IMR-90 (cell line): ENCODE measurements at regions not wholly inside any gene's neighbourhood (a gene's known extent, or its start where the extent isn't known, plus 50 kb on each side); places are given as distances from the start of the nearest gene placed in this dataset.

Experiments
- ATAC-seq: fragments of 200-7000 bp; cut with Tn5 transposase; 2 replicates; pipeline ENCODE4 v1.9.1; 2020; ENCODE audit warnings: low read depth, mild to moderate bottlenecking, moderate library complexity
- BruUV-seq: library from RNA; stranded (reverse); fragments of 400-500 nt; replicated peaks from 2 replicates; lab custom pipeline; 2021; lab: Mats Ljungman, UMichigan
- CTCF ChIA-PET: fragments of 300-600 bp; formaldehyde crosslinking; extraction: SDS; loops from one replicate; lab custom pipeline; 2021; ENCODE audit warnings: antibody characterized with exemption; lab: Yijun Ruan, JAX
- POLR2A ChIA-PET: fragments of 300-600 bp; sonication (Branson Sonifier 250); formaldehyde crosslinking; loops from one replicate; lab custom pipeline; 2022; ENCODE audit warnings: antibody characterized with exemption; ENCODE audit not compliant: unreplicated experiment; lab: Charles Lee
- DNase-seq: peaks from one replicate; pipeline ENCODE4 v3.0.0; 2013
- H2AFZ ChIP-seq: replicated peaks from 2 replicates; pipeline ENCODE3; 2013; ENCODE audit warnings: low read length, mild to moderate bottlenecking; ENCODE audit not compliant: poor library complexity
- H2AK5ac ChIP-seq: 2 replicates; pipeline ENCODE4 v1.6.1; 2013; ENCODE audit warnings: low read depth, low read length, inconsistent platforms
- H2AK9ac ChIP-seq: replicated peaks from 2 replicates; pipeline ENCODE3; 2013; ENCODE audit warnings: mild to moderate bottlenecking, low read depth, low read length, moderate library complexity; ENCODE audit not compliant: poor library complexity
- H2BK120ac ChIP-seq: 2 replicates; pipeline ENCODE4 v1.6.1; 2013; ENCODE audit warnings: low read depth, low read length, inconsistent platforms
- H2BK15ac ChIP-seq: 3 replicates; pipeline ENCODE4 v1.6.1; 2013; ENCODE audit warnings: low read depth, low read length, inconsistent platforms
- H2BK20ac ChIP-seq: 2 replicates; pipeline ENCODE4 v1.6.1; 2013; ENCODE audit warnings: low read depth, mild to moderate bottlenecking, inconsistent platforms, low read length, moderate library complexity
- H2BK5ac ChIP-seq: 2 replicates; pipeline ENCODE4 v1.6.1; 2013; ENCODE audit warnings: mild to moderate bottlenecking, low read depth, low read length, inconsistent platforms; ENCODE audit not compliant: poor library complexity, severe bottlenecking
- H3K14ac ChIP-seq: replicated peaks from 2 replicates; pipeline ENCODE4 v1.6.1; 2013; ENCODE audit warnings: low read depth, low read length, inconsistent platforms
- H3K18ac ChIP-seq: 2 replicates; pipeline ENCODE4 v1.6.1; 2013; ENCODE audit warnings: low read depth, low read length, control low read depth
- H3K23ac ChIP-seq: 2 replicates; pipeline ENCODE4 v1.6.1; 2013; ENCODE audit warnings: low read depth, low read length, inconsistent platforms
- H3K27ac ChIP-seq: 2 replicates; pipeline ENCODE4 v1.5.1; 2013; ENCODE audit warnings: mild to moderate bottlenecking, control low read depth, low read length; ENCODE audit not compliant: insufficient read depth
- H3K27me3 ChIP-seq: 2 replicates; pipeline ENCODE4 v1.6.1; 2013; ENCODE audit warnings: low read length; ENCODE audit not compliant: control insufficient read depth, insufficient read depth
- H3K36me3 ChIP-seq: 2 replicates; pipeline ENCODE4 v1.6.1; 2013; ENCODE audit warnings: low read length, mixed read lengths; ENCODE audit not compliant: control insufficient read depth, insufficient read depth
- H3K4ac ChIP-seq: 2 replicates; pipeline ENCODE4 v1.6.1; 2013; ENCODE audit warnings: low read depth, low read length, inconsistent platforms
- H3K4me1 ChIP-seq: 2 replicates; pipeline ENCODE4 v1.6.1; 2013; ENCODE audit warnings: low read length, mixed read lengths; ENCODE audit not compliant: control insufficient read depth, insufficient read depth
- H3K4me2 ChIP-seq: 2 replicates; pipeline ENCODE4 v1.6.1; 2013; ENCODE audit warnings: low read depth, mild to moderate bottlenecking, control low read depth, low read length, moderate library complexity
- H3K4me3 ChIP-seq: 2 replicates; pipeline ENCODE4 v1.5.1; 2013; ENCODE audit warnings: low read depth, mild to moderate bottlenecking, control low read depth, low read length, moderate library complexity; ENCODE audit not compliant: insufficient read depth
- H3K56ac ChIP-seq: 2 replicates; pipeline ENCODE4 v1.6.1; 2013; ENCODE audit warnings: low read length, inconsistent platforms; ENCODE audit not compliant: insufficient read depth; ENCODE audit errors: extremely low read depth
- H3K79me1 ChIP-seq, 2 experiments: 2 replicates each; pipeline ENCODE4 v1.6.1; 2013; ENCODE audit warnings: low read length in 2 of 2, inconsistent platforms in 1 of 2, low read depth in 1 of 2
- H3K9ac ChIP-seq: 2 replicates; pipeline ENCODE4 v1.6.1; 2013; ENCODE audit warnings: low read depth, low read length, control low read depth
- H3K9me1 ChIP-seq: 2 replicates; pipeline ENCODE4 v1.6.1; 2013; ENCODE audit warnings: low read length, inconsistent platforms; ENCODE audit not compliant: insufficient read depth
- H3K9me3 ChIP-seq: 2 replicates; pipeline ENCODE4 v1.6.1; 2013; ENCODE audit warnings: low read length; ENCODE audit not compliant: control insufficient read depth, insufficient read depth
- H4K20me1 ChIP-seq: 2 replicates; pipeline ENCODE4 v1.6.1; 2013; ENCODE audit warnings: low read length, inconsistent platforms; ENCODE audit not compliant: insufficient read depth
- H4K5ac ChIP-seq: 2 replicates; pipeline ENCODE4 v1.6.1; 2013; ENCODE audit warnings: mild to moderate bottlenecking, low read depth, low read length, control low read depth
- H4K8ac ChIP-seq, 2 experiments: 2 replicates each; pipeline ENCODE4 v1.6.1; 2013; ENCODE audit warnings: low read depth in 2 of 2, low read length in 2 of 2, control low read depth in 1 of 2, inconsistent platforms in 1 of 2
- H4K91ac ChIP-seq: 2 replicates; pipeline ENCODE4 v1.6.1; 2013; ENCODE audit warnings: low read depth, low read length, inconsistent platforms; ENCODE audit not compliant: insufficient read depth
- CTCF ChIP-seq: conservative IDR thresholded peaks from 2 replicates; pipeline ENCODE4 v1.5.1; 2012; ENCODE audit warnings: mild to moderate bottlenecking, low read depth, low read length, improper control_type of control experiment
- NFE2L2 ChIP-seq: fragments of 150-350 bp; IDR thresholded peaks from 2 replicates; pipeline ENCODE4 v1.6.1; 2016; ENCODE audit warnings: low read depth, mild to moderate bottlenecking, low read length
- WGBS, 2 experiments: methylation state at CpG; one replicate each; pipeline versions ENCODE4 v1.1.5 to v1.1.7; 2013; ENCODE audit warnings: missing lambda C conversion rate in 2 of 2; ENCODE audit not compliant: insufficient read length in 1 of 2; ENCODE audit errors: extremely low coverage in 2 of 2; 5-methylcytosine and 5-hydroxymethylcytosine counted together
- dilution Hi-C: fragments of 300-500 bp; cut with HindIII; formaldehyde crosslinking; loops from one replicate; pipeline ENCODE4 v1.14.3; 2018; ENCODE audit warnings: low sequenced_read_pairs; ENCODE audit not compliant: unreplicated experiment
- in situ Hi-C: fragments of 300-500 bp; cut with MboI; formaldehyde crosslinking; loops from 3 replicates; pipeline ENCODE4 v1.14.3; 2019; ENCODE audit warnings: low sequenced_read_pairs, inconsistent platforms, mixed read lengths
- intact Hi-C: fragments of 100-400 bp; cut with micrococcal nuclease; formaldehyde crosslinking; loops from 2 replicates; pipeline ENCODE4 v1.10.0; 2022

GRCh38 chr7:112929421-112929820, 139.2 kb upstream of the TMEM168 start:
- no peak overlapping the region for H2BK15ac ChIP-seq
- dilution Hi-C loops (no loop called here), in situ Hi-C loops (no loop called here), intact Hi-C loops (no loop called here)
- no peaks in the 10 kb centered on the region for H3K9me3 ChIP-seq
- no peak overlapping the region; the same call in 1 of the 2 replicates for H3K4me2 ChIP-seq
- H4K8ac ChIP-seq: no peak overlapping the region
- H3K9me1 ChIP-seq: no peaks in the 10 kb centered on the region
- no peak overlapping the region for H3K27ac ChIP-seq
- H3K4ac ChIP-seq: no peak overlapping the region
- H3K4me3 ChIP-seq: no peak overlapping the region
- H3K23ac ChIP-seq: no peak overlapping the region
- no peaks in the 10 kb centered on the region for H3K4me1 ChIP-seq
- BruUV-seq: no TSS peak
- no peak overlapping the region for H3K14ac ChIP-seq
- H4K91ac ChIP-seq: no peak overlapping the region
- H3K56ac ChIP-seq: no peak overlapping the region
- H2BK120ac ChIP-seq: no peak overlapping the region
- H2AFZ ChIP-seq: no peak overlapping the region
- no peaks in the 10 kb centered on the region for H3K27me3 ChIP-seq
- no peak overlapping the region for H2AK9ac ChIP-seq
- no peak overlapping the region for H3K18ac ChIP-seq
- DNase-seq (peak; percentile 45), ATAC-seq (peak; percentile 17)
- no peaks in the 10 kb centered on the region for H3K36me3 ChIP-seq
- peaks cover 6% of the 10 kb centered on the region; the same call in 1 of the 2 replicates for H4K20me1 ChIP-seq
- peaks cover 21 to 32% of the 10 kb centered on the region in 2 experiments; a peak in 3 of 4 replicates for H3K79me1 ChIP-seq
- no CpG with 5 or more reads among the region's 3 CpGs for WGBS, 2 experiments
- TF ChIP-seq CTCF: no peak
- TF ChIP-seq NFE2L2: peak; percentile 26; the same call in 1 of the 2 replicates
- no peak overlapping the region for H2AK5ac ChIP-seq
- H2BK20ac ChIP-seq: no peak overlapping the region
- H3K9ac ChIP-seq: no peak overlapping the region
- ChIA-PET POLR2A (no interaction called here), CTCF (no interaction called here)
- H4K5ac ChIP-seq: no peak overlapping the region
- peak overlapping the region; percentile 19 for H2BK5ac ChIP-seq
